GM11168 (cell line): ENCODE measurements at regions not wholly inside any gene's neighbourhood (a gene's known extent, or its start where the extent isn't known, plus 50 kb on each side); places are given as distances from the start of the nearest gene placed in this dataset.
"Not testable (repeated sequence)": the region's sequence is repeated elsewhere in the genome, so short reads cannot be mapped to it uniquely, and the experiment has no call there.

Experiments
- in situ Hi-C: fragments of 300-500 bp; cut with MboI; formaldehyde crosslinking; loops from one replicate; pipeline ENCODE4 v1.12.0; 2022; ENCODE audit warnings: low sequenced_read_pairs; ENCODE audit not compliant: unreplicated experiment

GRCh38 chr1:101365186-101365585 lies 128.4 kb downstream of the S1PR1 start:
- in situ Hi-C loops, result no loop called here

DNA sequence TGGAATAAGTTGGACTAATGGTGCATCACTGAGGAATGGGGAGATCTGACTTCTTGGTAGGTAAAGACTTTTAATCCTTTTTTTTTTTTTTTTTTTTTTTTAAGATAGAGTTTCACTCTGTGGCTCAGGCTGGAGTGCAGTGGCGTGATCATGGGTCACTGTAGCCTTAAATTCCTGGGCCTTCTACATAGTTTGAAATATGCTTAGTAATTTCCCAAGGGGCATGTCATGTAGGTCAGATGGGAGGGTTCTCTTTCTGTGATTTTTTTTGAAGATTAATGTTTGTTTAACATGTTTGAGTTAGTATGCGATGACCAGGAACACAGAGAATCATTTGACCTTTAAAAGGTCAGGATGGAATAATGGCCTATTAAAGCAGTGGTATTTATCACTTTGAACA lies 129.1 kb downstream of the S1PR1 start:
- in situ Hi-C loops, result no loop called here

GRCh38 chr1:101366513-101367215 lies 129.8 kb downstream of the S1PR1 start:
- in situ Hi-C loops, result no loop called here

DNA sequence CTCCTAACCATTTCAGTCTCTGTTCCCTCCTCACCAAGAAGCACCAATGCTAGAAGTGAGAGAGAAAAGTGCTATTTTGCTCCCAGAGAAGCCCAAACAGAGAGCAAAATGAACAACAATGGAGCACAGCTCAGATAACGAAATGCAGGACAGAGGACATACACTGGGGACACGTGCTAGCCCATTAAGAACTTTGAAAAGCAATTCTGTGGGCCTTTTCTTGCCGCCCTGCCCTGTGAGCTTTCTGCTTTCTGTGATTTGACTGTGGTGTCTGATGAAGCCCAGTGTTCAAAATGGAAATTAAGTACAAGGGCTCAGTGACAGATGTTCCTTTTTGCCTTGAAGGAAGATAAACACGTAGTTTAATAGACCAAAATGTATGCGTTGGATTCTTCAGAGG lies 130.8 kb downstream of the S1PR1 start:
- in situ Hi-C loops, result no loop called here

DNA sequence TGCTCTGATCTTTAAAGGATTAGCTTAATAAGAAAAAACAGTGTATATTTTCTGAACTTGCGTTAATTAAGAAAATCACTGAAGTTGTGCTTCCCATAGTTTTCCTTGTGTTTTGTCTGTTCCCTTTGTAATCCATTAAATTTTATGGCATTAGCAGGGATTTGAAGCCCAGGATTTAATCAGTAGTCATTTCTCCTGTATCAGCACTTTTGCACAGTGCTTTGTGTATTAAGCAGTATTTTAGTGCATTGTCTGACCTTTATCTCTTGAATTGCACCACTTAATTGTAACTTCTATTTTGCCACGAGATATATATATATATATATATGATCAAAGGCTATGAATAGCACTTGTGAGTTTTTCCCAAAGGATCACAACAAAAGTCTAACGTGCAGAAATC lies 133.7 kb downstream of the S1PR1 start:
- in situ Hi-C loops, result no loop called here

- in situ Hi-C loops, result no loop called here
Observed at GRCh38 chr1:101371259-101371658, 134.4 kb downstream of the S1PR1 start.

- in situ Hi-C loops, result no loop called here
Observed at GRCh38 chr1:101373570-101373969, 136.8 kb downstream of the S1PR1 start.

- in situ Hi-C loops, result not testable (repeated sequence)
Observed at GRCh38 chr1:101375448-101375847, 138.6 kb downstream of the S1PR1 start.

DNA sequence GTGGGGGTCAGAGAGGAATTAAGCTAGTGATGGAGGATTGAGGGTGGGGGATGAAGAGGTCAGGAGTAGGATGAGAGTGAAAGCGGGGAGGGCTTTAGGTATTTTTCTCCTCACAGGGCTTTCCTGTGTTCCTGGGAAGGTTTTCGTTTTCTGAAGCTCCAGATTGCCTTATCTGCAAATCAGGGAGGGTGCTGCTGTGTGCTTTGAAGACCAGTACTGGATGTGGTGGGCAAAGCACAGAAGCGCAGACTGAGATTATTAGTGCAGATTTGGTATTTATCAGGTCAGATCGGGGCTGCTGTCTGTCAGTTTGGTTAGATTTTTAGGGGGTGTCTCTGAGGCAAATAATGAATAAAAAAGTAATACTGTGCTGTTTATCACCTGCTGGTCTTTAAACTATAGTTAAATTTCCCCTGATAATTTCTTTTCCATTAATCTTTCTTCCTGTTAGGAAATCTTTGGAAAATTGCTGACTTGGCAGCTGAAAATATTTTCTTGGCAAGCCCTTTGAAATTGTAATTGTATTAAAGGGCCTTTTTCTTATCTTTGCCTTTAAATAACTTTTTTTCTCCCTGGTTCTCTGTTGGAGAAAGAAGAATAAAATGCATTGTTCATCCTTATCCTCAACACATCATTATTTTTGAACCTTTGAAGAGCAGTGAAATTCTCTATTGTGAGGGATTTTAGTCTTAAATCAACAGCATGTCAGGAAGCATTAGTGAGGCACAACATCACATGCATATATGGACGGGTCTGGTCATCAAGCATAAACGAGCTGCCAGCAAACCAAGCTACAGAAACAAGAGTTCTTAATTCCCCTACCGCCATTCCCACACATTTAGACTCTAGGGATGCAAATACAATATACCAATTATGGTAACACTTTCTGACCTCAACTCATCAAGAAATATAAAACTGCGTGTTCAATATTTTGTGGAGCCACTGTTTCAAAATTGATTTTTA lies 139.6 kb downstream of the S1PR1 start:
- in situ Hi-C loops, result no loop called here

- in situ Hi-C loops, result no loop called here
Observed at GRCh38 chr1:101377084-101377835, 140.4 kb downstream of the S1PR1 start.

GRCh38 chr1:101379037-101379436 lies 142.2 kb downstream of the S1PR1 start:
- in situ Hi-C loops, result no loop called here

DNA sequence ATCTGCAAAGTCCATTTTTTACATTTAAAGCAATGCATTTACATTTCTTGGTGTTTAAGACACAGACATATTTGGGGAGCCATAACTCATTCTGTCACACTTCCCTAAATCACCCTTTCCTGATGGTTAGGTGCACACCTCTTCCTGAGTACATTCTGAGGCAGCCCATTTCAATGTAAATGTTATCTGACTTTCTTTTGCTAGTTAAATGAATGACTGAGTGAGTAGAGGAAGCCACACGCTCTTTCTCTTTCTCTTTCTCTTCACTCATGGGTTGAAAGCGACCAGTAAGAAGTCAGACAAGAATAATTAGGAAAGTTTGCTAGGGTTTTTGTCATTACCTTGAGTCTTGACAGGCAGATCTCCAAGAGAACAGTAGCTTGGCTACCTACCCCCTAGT lies 143.1 kb downstream of the S1PR1 start:
- in situ Hi-C loops, result no loop called here

- in situ Hi-C loops, result no loop called here
Observed at GRCh38 chr1:101382135-101382534, 145.3 kb downstream of the S1PR1 start.

- in situ Hi-C loops, result no loop called here
Observed at GRCh38 chr1:101388904-101389546, 152.2 kb downstream of the S1PR1 start.

DNA sequence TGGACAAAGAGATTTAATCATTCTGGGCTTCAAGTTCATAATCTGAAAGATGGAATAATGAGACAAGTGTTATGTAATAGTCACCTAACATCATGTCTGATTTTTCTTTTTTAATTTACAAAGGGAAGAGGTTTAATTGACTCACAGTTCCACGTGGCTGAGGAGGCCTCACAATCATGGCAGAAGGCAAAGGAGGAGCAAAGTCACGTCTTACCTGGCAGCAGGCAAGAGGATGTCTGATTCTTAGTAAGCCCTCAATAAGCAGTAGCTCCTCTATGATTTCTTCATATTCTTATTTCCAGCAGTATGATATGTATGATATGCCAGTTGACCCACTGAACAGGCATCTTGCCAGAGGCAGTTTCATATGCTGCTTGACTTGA lies 152.7 kb downstream of the S1PR1 start:
- in situ Hi-C loops, result no loop called here

- in situ Hi-C loops, result no loop called here
Observed at GRCh38 chr1:101392552-101392951, 155.7 kb downstream of the S1PR1 start.

- in situ Hi-C loops, result no loop called here
Observed at GRCh38 chr1:101394041-101394440, 157.2 kb downstream of the S1PR1 start.

- in situ Hi-C loops, result no loop called here
Observed at GRCh38 chr1:101399222-101399621, 162.4 kb downstream of the S1PR1 start.

- in situ Hi-C loops, result no loop called here
Observed at GRCh38 chr1:101406271-101406670, 169.5 kb downstream of the S1PR1 start.

- in situ Hi-C loops, result no loop called here
Observed at GRCh38 chr1:101406681-101407080, 169.9 kb downstream of the S1PR1 start.
